ENCODE measurements at regions not wholly inside any gene's neighbourhood (a gene's known extent, or its start where the extent isn't known, plus 50 kb on each side); places are given as distances from the start of the nearest gene placed in this dataset.

DNA sequence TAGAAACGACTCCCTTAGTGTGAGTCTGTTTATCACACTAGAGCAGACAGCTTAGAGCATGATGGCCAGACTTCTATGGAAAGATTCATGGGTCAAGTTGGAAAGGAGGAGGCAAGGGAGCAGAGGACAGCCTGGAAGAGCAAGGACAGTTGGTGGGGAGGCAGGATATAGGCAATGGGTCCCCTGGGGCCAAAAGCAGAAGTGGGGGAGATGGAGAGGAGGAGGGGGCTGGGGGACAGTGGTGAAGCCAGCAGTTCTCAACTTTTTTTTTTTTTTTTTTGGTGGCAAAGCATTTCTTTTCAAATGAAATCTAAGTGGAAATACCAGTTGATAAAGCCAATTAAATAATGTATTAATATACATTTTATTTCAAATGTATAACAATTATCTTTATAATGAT is 197.9 kb downstream of the HRH4 start:
- intact Hi-C loops (cut with micrococcal nuclease): no loop called here
- H3K4me3 ChIP-seq (replicated peaks in 1 of 3; ENCODE audit: low read depth in 2 of 3, low read length in 3 of 3): no peak overlapping the region
- H3K9me3 ChIP-seq (replicated peaks in 1 of 2; ENCODE audit: control insufficient read depth in 1 of 2, insufficient read depth in 1 of 2, low read length in 2 of 2): no peaks in the 10 kb centered on the region
- H3K4me1 Mint-ChIP-seq: peaks cover 16% of the 10 kb centered on the region
- H3K36me3 ChIP-seq (replicated peaks in 1 of 2; ENCODE audit: control insufficient read depth in 1 of 2, insufficient read depth in 2 of 2, low read length in 2 of 2): no peaks in the 10 kb centered on the region
- no peak for DNase-seq
- H3K79me2 ChIP-seq (ENCODE audit: insufficient read depth, low read length): no peaks in the 10 kb centered on the region
- no peak overlapping the region for H3K27ac ChIP-seq (ENCODE audit: low read depth in 1 of 2, low read length in 2 of 2)
- no peak overlapping the region for H3K9ac ChIP-seq (ENCODE audit: insufficient read depth, low read length, poor library complexity, severe bottlenecking)
- no peaks in the 10 kb centered on the region for H4K20me1 ChIP-seq (ENCODE audit: insufficient read depth, low read length)
- TF ChIP-seq, protein P1, sequence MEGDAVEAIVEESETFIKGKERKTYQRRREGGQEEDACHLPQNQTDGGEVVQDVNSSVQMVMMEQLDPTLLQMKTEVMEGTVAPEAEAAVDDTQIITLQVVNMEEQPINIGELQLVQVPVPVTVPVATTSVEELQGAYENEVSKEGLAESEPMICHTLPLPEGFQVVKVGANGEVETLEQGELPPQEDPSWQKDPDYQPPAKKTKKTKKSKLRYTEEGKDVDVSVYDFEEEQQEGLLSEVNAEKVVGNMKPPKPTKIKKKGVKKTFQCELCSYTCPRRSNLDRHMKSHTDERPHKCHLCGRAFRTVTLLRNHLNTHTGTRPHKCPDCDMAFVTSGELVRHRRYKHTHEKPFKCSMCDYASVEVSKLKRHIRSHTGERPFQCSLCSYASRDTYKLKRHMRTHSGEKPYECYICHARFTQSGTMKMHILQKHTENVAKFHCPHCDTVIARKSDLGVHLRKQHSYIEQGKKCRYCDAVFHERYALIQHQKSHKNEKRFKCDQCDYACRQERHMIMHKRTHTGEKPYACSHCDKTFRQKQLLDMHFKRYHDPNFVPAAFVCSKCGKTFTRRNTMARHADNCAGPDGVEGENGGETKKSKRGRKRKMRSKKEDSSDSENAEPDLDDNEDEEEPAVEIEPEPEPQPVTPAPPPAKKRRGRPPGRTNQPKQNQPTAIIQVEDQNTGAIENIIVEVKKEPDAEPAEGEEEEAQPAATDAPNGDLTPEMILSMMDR (IDR thresholded peaks at IDR 0.05): no peak
- H3K27me3 ChIP-seq (ENCODE audit: control insufficient read depth in 2 of 2, insufficient read depth in 2 of 2, low read length in 2 of 2): no peaks in the 10 kb centered on the region
- H3K9me3 Mint-ChIP-seq: no peaks in the 10 kb centered on the region
- WGBS (ENCODE audit: insufficient coverage): no CpG with 5 or more reads among the region's 1 CpG
- no peak overlapping the region for H3K4me3 Mint-ChIP-seq
- no peak overlapping the region for H3K4me2 ChIP-seq (replicated peaks; ENCODE audit: extremely low read depth, low read length, poor library complexity, severe bottlenecking)
- peaks cover 0 to 5% (median 4%) of the 10 kb centered on the region in 3 donors for H3K27me3 Mint-ChIP-seq (ENCODE audit: low read depth in 3 of 3)
- H3K36me3 Mint-ChIP-seq: no peaks in the 10 kb centered on the region
- no peak overlapping the region for H3K27ac Mint-ChIP-seq
- H2AFZ ChIP-seq (ENCODE audit: insufficient read depth, low read depth, low read length, poor library complexity, severe bottlenecking): no peak overlapping the region
- H3K4me1 ChIP-seq (ENCODE audit: control insufficient read depth in 1 of 2, insufficient read depth in 2 of 2, low read length in 2 of 2): peaks cover 0 to 9% of the 10 kb centered on the region in 2 donors

DNA sequence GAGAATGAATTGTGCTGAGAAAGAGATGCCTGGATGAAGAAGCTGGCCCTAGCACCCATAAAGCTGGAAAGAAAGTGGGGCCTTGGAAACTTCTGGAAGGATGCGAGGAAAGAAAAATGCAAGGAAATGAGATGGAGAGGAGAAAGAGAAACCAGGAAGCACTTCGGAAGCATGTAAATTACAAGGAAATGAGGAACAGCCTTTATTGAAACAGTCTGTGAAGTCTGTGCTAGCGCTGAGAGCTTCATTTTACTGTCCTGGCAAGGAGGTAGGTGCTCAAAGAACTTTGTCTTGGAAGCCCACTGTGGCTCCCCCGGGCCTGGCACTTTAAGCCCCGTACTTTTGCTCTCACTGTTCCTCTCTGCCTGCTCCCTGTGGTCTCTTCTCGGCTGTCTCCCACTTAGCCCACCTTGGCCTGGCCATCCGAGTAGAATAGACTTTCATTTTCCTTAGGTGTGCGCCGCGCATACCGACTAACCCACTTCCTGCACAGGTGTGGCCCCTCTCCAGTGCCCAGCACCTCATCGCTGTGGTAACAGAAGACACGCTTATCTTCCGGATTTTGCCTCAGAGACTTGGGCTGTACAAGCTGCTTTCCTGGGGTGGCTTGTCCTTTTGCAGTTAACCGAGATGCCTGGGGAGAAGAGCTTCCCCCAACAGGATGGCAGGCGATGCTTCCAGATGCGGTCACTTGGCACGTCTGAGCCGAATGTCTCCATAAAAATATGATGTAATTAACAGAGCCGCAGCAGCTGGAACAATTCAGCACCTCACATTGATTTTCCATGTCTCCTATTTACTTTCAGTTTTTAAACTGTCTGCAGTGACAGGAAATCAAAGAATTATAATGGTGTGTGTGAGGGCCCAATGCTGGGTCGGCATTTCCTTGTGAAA is 199.6 kb downstream of the HRH4 start:
- Histone ChIP-seq H3K36me3 (replicated peaks in 1 of 2; ENCODE audit: control insufficient read depth in 1 of 2, insufficient read depth in 2 of 2, low read length in 2 of 2) (no peaks in the 10 kb centered on the region), H3K27me3 (ENCODE audit: control insufficient read depth in 2 of 2, insufficient read depth in 2 of 2, low read length in 2 of 2) (no peaks in the 10 kb centered on the region), H4K20me1 (ENCODE audit: insufficient read depth, low read length) (no peaks in the 10 kb centered on the region), H3K4me1 (ENCODE audit: control insufficient read depth in 1 of 2, insufficient read depth in 2 of 2, low read length in 2 of 2) (peaks cover 0 to 9% of the 10 kb centered on the region in 2 donors), H3K9me3 (replicated peaks in 1 of 2; ENCODE audit: control insufficient read depth in 1 of 2, insufficient read depth in 1 of 2, low read length in 2 of 2) (no peaks in the 10 kb centered on the region), H3K27ac (ENCODE audit: low read depth in 1 of 2, low read length in 2 of 2) (peak overlapping the region in 1 of 2 donors; percentile 33), H3K4me3 (replicated peaks in 1 of 3; ENCODE audit: low read depth in 2 of 3, low read length in 3 of 3) (peak overlapping the region; percentile 40 to 80 (median 46)), H3K9ac (ENCODE audit: insufficient read depth, low read length, poor library complexity, severe bottlenecking) (peak overlapping the region; percentile 55), H3K79me2 (ENCODE audit: insufficient read depth, low read length) (no peaks in the 10 kb centered on the region), H2AFZ (ENCODE audit: insufficient read depth, low read depth, low read length, poor library complexity, severe bottlenecking) (peak overlapping the region; percentile 84), H3K4me2 (replicated peaks; ENCODE audit: extremely low read depth, low read length, poor library complexity, severe bottlenecking) (peak overlapping the region; percentile 78)
- no peak for DNase-seq
- peak overlapping the region in 3 of 7 donors; percentile 52 to 65 (median 54) for H3K27ac Mint-ChIP-seq
- no peaks in the 10 kb centered on the region for H3K9me3 Mint-ChIP-seq
- WGBS (ENCODE audit: insufficient coverage): 18% methylated on average over 18 of the region's 21 CpGs
- intact Hi-C loops (cut with micrococcal nuclease): no loop called here
- TF ChIP-seq, protein P1 (IDR thresholded peaks at IDR 0.05): no peak
- H3K36me3 Mint-ChIP-seq: no peaks in the 10 kb centered on the region
- H3K4me3 Mint-ChIP-seq: peak overlapping the region; percentile 85 to 96
- peaks cover 16% of the 10 kb centered on the region for H3K4me1 Mint-ChIP-seq
- peaks cover 0 to 5% (median 4%) of the 10 kb centered on the region in 3 donors for H3K27me3 Mint-ChIP-seq (ENCODE audit: low read depth in 3 of 3)

Measured in CD14-positive monocyte (primary cell).